ENCODE measurements at regions not wholly inside any gene's neighbourhood (a gene's known extent, or its start where the extent isn't known, plus 50 kb on each side); places are given as distances from the start of the nearest gene placed in this dataset.

DNA sequence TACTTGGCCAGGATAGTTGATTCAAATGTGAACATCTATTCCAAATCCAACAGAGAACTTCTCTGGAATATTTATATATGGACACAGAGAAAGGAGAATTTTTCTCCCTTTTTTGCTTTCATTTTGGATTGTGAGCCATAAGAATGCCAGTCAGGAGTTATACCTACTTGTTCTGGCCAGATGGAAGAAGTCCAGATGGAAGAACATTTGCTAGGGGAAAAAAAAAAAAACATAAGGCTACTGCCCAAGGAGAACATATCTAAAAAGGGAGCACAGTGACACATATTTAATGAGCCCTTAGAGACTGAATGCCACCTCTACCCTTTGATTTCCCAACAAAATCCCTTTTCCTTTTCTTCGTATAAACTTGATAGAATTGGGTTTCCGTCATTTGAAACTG lies 61.7 kb upstream of the PPP2R2B start:
- DNase-seq (ENCODE audit: low spot score), result no peak

DNA sequence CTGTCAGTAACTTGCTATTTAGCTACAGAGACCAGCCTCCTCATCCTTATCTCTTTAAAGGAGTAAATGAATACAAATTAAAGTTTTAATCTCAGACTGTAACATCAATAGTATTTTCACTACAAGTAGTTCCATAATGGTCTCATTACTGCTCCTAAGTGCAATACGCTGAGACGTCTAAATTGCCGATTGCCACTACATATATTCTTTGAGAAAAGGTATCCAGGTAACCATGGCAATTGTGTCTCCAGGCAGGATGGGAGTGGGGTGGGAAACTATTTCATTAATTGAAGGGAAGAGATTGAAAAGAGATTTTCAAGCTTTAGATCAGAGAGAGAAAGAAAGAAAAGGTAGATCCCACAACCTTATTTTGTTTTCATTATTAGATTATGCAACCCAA lies 65.5 kb upstream of the PPP2R2B start:
- DNase-seq (ENCODE audit: low spot score), result no peak

DNA sequence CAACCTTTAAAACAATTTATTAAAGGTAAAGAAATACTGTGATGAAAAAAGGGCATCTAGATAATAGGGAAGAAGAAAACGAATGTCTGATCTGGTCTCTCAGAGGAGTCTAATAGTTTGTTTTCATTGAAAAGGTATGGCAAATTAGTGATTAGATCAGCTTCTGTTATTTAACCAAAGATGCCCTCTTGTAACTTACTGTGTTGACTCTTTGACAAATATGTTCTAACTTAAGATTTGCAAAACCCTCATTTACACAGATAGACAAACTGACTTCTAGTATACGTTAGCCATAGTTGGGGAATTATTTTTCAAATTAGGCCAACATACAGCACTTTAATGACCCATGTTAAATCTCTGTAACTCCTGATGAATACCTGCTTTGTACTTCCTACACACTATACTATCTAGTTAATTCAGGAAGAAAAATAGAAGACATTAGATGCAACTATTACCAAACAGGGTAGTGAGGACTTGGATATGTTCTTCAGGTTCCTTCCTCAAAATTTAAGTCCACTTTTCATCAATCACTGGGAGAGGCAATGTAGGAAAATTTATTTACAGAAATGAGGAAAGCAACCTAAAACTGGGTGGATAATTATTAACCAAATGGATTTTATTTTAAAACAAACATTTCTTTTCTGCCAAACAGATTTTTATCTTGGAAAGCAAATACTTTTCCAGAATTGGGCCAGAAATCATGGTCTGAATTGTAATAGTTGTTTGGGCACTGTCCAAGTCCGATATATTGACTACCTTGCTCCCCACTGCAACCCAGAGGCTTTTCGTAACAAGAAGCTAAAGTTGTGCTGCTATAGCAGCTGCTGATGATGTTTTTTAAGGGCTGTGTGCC lies 66.4 kb upstream of the PPP2R2B start:
- DNase-seq (ENCODE audit: low spot score), result no peak

DNA sequence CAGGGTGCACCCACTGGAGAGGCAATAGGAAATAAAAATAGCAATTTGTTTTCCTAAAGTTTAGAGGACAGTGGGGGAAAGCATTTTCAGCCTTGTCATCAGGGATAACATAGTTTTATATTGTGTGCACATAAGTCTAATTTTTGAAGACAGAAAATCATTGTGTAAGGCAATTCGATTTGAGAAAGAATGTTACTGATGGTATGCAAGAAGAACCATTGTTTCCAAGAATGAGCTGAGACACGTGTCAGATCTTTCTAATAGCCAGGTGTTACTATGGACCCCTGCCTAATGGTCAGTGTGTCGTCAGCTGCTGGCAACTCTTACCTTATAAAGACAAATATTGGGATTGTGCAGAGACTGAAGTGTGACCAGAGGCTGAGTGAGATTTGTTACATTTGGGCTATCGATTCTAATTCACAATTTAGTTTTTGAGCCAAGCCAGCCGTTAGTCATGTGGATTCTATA lies 67.1 kb upstream of the PPP2R2B start:
- no peak for DNase-seq (ENCODE audit: low spot score)

DNA sequence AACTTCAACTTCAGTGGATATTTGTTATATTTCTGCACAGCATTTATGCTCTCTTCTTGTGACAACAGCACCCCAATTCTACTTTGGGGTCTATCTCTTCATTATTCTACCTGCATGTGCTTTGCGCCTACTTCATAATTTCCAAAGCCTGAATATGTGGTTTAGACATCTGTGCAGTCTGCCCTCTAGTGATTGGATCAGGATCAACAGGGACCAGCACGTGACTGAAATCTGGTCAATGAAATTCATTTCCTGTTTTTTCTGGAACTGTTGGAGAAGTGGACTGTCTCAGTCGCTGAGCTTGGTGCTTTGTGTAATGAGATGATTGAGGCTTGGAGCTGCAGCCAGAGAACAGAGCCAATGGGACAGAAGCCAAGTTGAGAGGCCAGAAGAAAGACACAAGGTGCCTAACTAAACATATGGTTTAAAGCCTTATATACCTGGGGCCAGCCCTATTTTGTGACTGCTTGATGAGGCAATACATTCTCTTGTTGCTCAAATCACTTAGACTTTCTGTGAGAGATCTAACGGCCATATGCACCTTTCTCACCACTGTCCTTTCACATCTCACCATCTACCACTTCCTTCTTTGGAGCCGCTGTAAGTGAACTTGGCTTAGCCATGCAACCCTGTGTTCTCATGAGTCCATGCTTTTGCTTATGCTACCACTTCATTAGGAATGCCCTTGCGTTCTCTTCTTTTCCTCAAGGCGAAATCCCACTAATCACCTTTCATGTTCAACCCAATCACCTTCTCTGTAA lies 68.8 kb upstream of the PPP2R2B start:
- no peak for DNase-seq (ENCODE audit: low spot score)

DNA sequence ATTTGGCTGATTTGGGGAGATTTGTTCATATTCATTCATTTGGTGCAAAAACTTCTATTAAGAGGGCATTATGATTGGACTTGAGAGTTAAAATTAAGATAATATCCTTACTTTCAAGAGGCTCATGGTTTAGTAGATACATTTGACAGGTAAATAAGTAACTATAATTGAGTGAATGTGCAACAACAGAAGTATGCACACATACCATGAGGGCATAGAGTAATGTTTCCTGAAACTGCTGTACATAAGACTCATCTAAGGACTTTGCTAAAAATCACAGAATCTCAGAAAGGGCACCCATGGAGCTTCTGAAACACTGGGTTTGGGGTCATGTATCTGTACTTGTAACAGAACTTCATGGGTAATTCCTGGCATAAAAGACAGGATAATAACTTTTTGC lies 70.1 kb upstream of the PPP2R2B start:
- DNase-seq (ENCODE audit: low spot score), result no peak

DNA sequence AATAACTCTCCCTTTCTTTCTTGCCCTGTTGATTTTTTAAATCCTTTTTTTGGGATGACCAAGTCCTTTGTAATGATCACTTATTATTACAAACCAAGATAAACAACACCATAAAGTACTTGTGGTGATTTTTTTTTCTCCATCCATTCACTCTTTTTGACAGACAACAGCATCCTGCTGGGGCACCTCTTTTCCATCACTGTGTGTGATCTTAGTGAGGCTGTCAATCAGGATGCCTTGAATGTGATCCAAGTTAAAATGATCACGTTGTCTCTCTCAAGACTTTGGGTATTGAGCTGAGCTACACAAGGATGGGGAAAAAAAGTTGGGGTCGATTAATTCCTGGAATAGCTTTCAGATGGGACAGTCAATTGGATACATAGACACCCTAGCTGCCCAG lies 73.6 kb upstream of the PPP2R2B start:
- no peak for DNase-seq (ENCODE audit: low spot score)

DNA sequence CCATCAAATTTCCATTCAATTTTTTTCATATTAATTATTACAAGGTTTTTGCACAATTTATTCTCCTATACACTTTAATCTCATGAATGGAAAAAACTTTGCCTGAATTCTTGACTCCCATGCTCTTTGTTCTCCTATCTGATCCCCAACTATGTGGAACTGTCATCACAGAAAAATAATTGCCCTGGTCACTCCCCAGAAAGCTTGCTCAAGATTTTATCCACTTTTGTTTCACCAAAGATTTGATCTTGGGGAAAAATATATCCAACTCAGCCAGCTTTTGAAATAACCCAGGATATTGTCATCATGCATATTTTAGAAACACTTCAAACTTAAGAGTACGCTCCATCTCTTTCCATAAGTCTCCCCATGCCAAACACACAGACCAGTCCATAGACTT lies 77.7 kb upstream of the PPP2R2B start:
- DNase-seq (ENCODE audit: low spot score), result no peak

DNA sequence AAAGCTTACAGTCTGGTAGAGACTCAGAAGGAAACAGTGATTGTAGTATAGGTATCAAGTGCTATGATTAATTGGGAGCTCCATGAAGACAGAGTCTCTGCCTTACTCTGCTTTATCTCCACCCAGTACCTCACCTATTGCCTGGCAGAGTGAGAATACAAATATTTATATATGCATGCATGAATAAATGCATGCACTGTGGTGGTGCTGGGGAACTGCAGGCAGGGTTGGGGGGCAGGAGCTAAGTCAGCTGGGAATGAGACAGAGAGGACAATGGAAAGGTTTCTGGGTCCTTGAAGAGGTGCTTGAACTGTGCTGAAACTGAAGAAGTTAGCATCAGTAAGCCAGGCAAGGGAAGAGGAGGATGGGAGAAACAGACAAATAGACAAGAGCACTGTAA lies 80.8 kb upstream of the PPP2R2B start:
- DNase-seq (ENCODE audit: low spot score), result no peak

DNA sequence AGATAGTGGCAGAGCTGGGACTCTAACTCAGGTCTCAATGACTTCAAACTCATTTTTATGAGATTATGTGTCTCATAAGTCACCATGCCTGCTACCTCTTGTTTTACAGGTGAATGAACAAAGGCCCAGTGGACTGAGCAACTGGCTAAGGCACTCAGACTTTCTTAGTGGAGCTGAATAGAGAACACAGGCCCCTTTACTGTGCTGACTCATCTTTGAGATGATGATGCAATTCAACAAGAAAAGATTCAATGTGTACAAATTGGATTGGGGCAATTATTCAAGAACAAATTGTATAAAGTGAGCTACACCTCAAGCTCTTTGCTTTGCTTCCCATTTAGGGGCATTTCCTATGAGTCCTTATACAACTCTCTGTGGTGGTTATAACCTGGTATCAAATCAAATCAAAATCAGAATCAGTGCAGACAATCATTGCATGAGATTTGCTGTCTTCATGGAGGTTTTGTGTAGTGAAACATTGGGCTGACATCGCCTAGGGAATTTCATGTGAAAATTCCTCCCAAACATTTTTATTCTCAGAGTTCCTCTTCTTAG lies 84.3 kb upstream of the PPP2R2B start:
- no peak for DNase-seq (ENCODE audit: low spot score)

DNA sequence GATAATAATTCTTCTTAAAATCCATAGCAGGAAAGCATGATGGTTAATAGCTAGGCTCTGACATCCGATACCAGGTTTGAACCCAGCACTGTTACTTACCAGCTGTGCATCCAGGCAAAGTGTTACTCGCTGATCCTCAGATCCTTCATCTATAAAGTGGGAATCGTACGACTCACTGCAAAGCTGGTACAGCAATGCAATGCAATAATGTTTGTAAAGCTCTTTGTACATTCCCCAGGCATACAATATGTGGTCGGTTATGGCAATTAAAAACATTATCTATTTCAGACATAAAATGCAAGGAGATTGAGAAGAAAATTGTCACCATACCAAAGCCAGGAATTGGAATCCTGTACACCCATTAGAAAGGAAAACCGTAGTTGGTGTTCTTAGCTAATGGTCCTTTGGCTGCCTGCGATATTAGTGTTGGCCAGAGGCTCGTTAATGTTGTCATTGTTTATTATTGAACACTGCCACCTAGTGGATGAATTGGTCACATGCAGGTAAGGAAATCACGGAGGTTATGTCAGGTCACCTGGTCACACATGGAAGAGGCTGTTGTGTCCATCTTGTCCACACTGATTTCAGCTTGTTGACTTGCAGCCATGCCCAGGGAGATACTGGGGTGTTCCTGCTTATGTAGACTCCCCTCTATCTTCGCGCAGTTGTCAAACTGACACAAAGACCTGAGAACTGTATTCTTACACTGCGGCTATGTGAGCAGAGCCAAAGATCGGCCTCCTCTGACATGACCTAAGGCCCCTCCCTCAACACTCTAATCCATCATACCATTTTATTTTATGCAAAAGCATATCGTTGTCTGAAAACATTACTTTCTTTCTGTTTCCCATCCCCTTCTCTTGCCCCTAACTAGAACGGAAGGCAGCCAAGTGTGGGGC lies 87.5 kb upstream of the PPP2R2B start:
- peak; percentile 67 for DNase-seq (ENCODE audit: low spot score)

DNA sequence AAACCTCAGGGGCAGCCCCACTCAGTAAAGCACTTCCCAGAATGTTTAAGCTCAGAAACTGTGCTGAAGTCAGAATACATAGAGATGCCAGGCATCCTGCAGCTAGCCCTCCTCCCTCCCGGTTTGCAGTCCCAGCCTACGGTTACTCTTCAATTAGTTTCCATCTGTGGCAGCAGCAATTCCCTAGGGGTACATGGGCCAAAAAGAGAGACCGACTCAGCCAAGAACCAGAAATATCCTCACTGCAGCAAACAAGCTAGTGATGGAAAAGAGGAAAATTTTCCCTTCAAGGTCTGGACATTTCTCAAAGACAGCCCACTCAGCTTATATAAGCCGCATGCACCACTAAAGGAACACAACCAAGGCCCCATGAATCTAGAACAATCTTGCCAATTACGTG lies 89.1 kb upstream of the PPP2R2B start:
- no peak for DNase-seq (ENCODE audit: low spot score)

DNA sequence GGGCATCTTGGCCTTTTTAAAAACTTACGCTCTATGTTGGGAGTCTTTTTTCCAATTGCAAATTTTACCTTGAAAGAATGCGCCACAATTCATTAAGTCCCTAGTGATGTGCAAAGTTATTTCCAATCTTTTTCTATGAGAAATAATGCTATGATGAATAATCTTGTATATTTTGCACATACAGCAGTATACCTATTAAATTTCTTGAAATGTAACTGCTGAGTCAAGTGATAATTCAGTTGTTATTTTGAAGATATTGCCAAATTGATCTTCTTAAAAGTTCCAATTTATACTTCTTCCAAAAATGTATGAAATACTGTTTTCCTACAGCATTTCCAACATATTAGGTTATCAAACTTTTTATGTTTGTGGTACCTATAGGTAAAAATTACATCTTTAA lies 92.8 kb upstream of the PPP2R2B start:
- DNase-seq (ENCODE audit: low spot score), result no peak

DNA sequence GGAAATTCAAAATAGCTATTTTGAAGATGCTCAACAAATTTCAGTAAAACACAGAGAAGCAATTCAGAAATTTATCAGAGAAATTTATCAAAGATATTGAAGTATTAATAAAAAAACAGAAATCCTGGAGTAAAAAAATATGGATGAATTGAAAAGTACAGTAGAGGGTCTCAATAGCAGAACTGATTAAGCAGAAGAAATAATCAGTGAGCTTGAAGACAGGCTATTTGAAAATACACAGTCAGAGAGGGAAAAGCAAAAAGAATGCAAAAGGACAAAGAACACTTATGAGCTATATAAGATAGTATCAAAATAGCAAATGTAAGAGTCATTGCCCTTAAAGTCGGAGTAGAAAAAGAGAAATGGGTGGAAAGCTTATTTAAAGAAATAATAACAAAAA lies 107.9 kb upstream of the PPP2R2B start:
- no peak for DNase-seq (ENCODE audit: low spot score)

DNA sequence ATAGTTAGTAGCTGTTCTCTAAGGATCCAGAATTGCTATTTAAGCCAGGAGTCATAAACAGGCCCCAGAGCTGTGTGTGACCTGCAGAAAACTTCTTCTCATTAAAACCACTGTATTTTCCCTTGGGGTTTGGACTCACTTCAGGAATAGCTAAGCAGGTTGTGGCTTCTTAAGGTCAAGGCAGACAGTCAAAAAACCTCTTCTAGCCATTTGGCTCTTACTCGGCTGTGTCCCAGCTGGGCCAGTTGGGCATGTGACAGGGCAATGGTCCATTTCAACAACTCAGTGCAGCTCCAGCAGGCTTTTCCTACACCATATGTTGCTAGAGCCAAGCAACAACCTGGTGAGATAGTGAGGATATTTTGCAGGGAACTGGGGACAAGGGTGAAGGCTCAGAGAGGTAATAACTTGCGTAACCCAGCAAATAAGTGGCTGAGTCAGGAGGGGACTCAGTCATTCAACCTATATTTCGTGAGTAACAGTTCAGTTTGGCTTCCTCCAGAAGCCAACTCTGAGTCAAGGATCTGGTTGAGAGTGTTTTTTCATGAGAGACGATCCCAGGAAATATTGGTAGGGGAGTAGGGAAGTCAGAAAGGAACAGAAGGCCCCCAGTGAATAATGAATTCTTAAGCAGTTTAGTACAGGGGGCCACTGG lies 115.4 kb upstream of the PPP2R2B start:
- no peak for DNase-seq (ENCODE audit: low spot score)

DNA sequence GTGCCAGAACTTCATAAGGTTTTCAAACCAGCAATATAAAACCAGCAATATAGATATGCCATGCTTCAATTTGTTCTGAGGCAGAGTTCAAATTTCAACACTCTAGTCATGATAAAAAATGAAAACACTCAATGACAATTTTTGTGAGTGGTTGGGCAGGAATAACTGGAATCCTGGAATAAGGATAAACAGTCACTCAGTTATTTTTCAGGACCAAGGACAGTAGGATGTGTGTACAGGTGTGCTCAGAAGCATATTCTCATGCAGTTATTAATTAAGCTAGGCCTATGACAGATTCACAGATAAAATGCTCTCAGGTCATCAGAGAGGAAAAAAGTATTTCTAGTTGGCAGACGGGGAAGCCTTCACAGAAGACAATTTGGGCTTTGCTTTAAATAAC lies 117.3 kb upstream of the PPP2R2B start:
- no peak for DNase-seq (ENCODE audit: low spot score)

DNA sequence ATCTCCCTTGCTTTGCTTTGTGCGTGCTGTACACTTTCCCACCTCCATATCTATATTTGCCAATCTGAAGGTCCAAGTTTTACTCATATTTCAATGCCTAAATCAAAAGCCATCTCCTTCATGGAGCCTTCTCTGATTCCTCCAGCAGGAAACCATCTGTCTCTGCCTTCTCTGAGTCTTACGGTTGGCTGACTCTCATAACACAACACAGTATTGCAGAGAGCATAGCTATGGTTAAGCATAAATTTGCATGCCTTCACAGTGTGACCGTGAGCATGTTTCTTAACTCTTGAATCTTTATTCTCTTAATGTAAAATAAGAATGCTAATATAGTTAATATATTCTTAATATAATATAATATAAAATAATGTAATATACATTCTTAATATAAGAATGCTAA lies 136.8 kb upstream of the PPP2R2B start:
- DNase-seq (ENCODE audit: low spot score), result no peak

DNA sequence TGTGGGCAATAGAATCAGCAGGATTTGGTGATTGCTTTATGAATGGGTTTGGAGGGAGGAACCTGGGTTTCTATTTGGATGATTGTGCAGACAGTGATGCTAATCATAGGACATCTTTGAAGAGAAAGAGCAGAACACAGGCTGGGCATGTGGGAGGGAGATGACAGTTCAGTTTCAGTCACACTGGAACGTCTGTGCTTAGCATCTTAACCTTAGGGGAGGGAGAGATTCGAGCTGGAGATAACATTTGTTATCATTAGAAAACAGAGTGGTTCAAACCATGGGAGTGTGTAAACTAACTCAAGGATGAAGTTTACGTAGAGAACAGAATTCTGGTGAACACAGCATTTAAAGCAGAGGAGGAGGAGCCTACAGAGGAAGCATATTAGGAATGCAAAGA lies 138.6 kb upstream of the PPP2R2B start:
- no peak for DNase-seq (ENCODE audit: low spot score)

DNA sequence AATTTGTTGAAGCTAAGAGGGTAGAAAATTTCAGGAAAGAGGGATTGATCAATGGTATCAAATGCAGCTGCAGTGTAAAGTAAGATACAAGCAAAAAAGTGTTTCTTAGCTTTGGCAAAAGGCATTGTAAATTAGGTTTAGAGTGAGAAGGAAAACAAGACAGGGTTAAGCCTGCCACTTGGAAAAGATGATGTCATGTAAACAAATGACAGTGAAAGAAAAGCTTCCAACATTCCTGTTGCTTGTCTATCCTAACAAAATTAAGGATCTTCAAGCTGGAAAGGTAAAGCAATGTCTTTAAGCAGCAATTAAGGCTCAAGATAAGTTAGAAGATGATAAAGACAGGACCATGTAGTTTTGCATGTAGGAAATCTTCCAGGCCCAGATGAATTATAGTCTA lies 139.1 kb upstream of the PPP2R2B start:
- DNase-seq (ENCODE audit: low spot score), result no peak

DNA sequence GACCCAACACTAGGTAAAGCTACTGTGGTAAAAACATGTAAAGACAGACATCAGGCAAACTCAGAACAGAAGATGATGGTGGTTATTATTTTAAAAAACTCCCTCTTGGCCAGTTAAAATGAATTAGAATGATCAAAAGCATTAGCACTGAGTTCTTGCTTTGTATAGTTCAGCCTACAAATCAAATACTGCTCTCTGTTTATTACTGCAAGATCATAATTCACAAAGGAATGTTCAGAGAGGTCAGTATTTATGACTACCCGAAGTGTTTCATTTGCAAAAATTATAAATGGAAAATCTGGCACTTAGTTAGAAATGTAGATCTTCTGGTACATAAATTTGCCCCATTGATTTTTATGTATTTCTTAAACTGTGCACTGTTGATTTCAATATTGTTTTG lies 140.3 kb upstream of the PPP2R2B start:
- DNase-seq (ENCODE audit: low spot score), result no peak

DNA sequence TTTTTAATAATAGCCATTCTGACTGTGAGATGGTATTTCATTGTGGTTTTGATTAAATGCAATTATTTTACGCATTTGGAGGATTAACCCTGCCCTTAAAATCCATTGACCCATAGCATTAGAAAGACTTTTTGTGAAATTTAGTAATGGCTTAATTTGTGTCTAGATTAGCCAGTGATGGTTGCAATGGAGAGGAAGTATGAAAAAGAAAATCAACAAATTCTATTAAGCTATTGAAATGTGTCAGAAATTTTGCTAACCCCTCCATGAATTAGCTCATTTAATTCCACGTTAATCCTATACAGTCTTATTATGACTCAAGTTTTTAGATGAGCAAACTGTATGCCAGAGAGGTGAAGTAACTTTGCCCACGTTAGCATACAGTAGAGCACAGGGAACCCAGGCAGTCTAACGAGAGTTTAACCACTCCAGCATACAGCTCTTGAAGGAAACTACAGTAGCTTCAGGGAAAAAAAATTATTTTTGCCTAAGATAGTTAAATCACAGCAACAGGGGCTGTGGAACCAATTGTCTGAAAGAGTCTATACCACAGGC lies 158.2 kb upstream of the PPP2R2B start:
- no peak for DNase-seq (ENCODE audit: low spot score)
